ENCODE measurements at regions not wholly inside any gene's neighbourhood (a gene's known extent, or its start where the extent isn't known, plus 50 kb on each side); places are given as distances from the start of the nearest gene placed in this dataset.

GRCh38 chr4:179503976-179504375 is 2061.7 kb upstream of the AGA start:
- DNase-seq, result no peak

- DNase-seq, result no peak
These were observed 2067.3 kb upstream of the AGA start for GRCh38 chr4:179509489-179509888.

- no peak for DNase-seq
These were observed 2079.7 kb upstream of the AGA start for GRCh38 chr4:179521952-179522351.

GRCh38 chr4:179530958-179531357 is 2088.7 kb upstream of the AGA start:
- no peak for DNase-seq

GRCh38 chr4:179536694-179537093 is 2094.5 kb upstream of the AGA start:
- DNase-seq, result no peak

- no peak for DNase-seq
These were observed 2097.4 kb upstream of the AGA start for GRCh38 chr4:179539641-179540040.

- no peak for DNase-seq
These were observed 2101.5 kb upstream of the AGA start for GRCh38 chr4:179543771-179544170.

GRCh38 chr4:179544496-179544895 is 2102.3 kb upstream of the AGA start:
- DNase-seq, result no peak

GRCh38 chr4:179552131-179552530 is 2109.9 kb upstream of the AGA start:
- DNase-seq, result no peak

- DNase-seq, result no peak
These were observed 2121.5 kb upstream of the AGA start for GRCh38 chr4:179563741-179564140.

- DNase-seq, result no peak
These were observed 2127.3 kb upstream of the AGA start for GRCh38 chr4:179569549-179569948.

- DNase-seq, result no peak
These were observed 2140.1 kb upstream of the AGA start for GRCh38 chr4:179582164-179582905.

- DNase-seq, result no peak
These were observed 2141.0 kb upstream of the AGA start for GRCh38 chr4:179583221-179583620.

GRCh38 chr4:179584101-179584500 is 2141.9 kb upstream of the AGA start:
- DNase-seq, result no peak

GRCh38 chr4:179585761-179586160 is 2143.5 kb upstream of the AGA start:
- DNase-seq, result no peak

- no peak for DNase-seq
These were observed 2144.2 kb upstream of the AGA start for GRCh38 chr4:179586460-179586859.

- no peak for DNase-seq
These were observed 2153.6 kb upstream of the AGA start for GRCh38 chr4:179595671-179596410.

- DNase-seq, result no peak
These were observed 2154.4 kb upstream of the AGA start for GRCh38 chr4:179596621-179597020.

- no peak for DNase-seq
These were observed 2155.1 kb upstream of the AGA start for GRCh38 chr4:179597301-179597700.

GRCh38 chr4:179601671-179602070 is 2159.4 kb upstream of the AGA start:
- no peak for DNase-seq

GRCh38 chr4:179605196-179605595 is 2163.0 kb upstream of the AGA start:
- no peak for DNase-seq

- no peak for DNase-seq
These were observed 2164.8 kb upstream of the AGA start for GRCh38 chr4:179607003-179607402.

- DNase-seq, result no peak
These were observed 2173.5 kb upstream of the AGA start for GRCh38 chr4:179615704-179616103.

GRCh38 chr4:179618966-179619365 is 2176.7 kb upstream of the AGA start:
- DNase-seq, result no peak
